HL-60 (cell line): ENCODE measurements at regions not wholly inside any gene's neighbourhood (a gene's known extent, or its start where the extent isn't known, plus 50 kb on each side); places are given as distances from the start of the nearest gene placed in this dataset.

Source experiments
- DNase-seq, 2 experiments: peaks; one replicate each; pipeline ENCODE4 v3.0.0-alpha.2; 2010 to 2020; ENCODE audit warnings: low read depth in 1 of 2, low spot score in 1 of 2
- H3K27ac ChIP-seq: fragments of 250-450 bp; sonication (Bioruptor Pico); replicated peaks from 2 replicates; pipeline ENCODE4 v1.5.1; 2020; ENCODE audit warnings: mild to moderate bottlenecking, moderate library complexity
- H3K27me3 ChIP-seq: fragments of 250-450 bp; sonication (Bioruptor Pico); 2 replicates; pipeline ENCODE4 v1.5.1; 2021; ENCODE audit warnings: mild to moderate bottlenecking, moderate library complexity; ENCODE audit not compliant: insufficient read depth, poor library complexity, severe bottlenecking
- H3K4me3 ChIP-seq: replicated peaks from 2 replicates; pipeline ENCODE4 v1.5.1; 2011; ENCODE audit warnings: mild to moderate bottlenecking, control low read depth, low read length; ENCODE audit not compliant: insufficient read depth
- CTCF ChIP-seq: IDR thresholded peaks from one replicate; pipeline ENCODE4 v1.5.1; 2011; ENCODE audit warnings: low read length, control low read depth, inconsistent platforms; ENCODE audit not compliant: insufficient read depth
- GABPA ChIP-seq: IDR thresholded peaks from 2 replicates; pipeline ENCODE4 v1.6.1; 2012; ENCODE audit warnings: low read depth
- POLR2AphosphoS5 ChIP-seq: IDR thresholded peaks from 2 replicates; pipeline ENCODE4 v1.6.1; 2012; ENCODE audit warnings: low read depth
- REST ChIP-seq: IDR thresholded peaks from 2 replicates; pipeline ENCODE4 v1.6.1; 2012; ENCODE audit warnings: low read depth; ENCODE audit not compliant: insufficient replicate concordance
- SPI1 ChIP-seq: IDR thresholded peaks from 2 replicates; pipeline ENCODE4 v1.6.1; 2012; ENCODE audit warnings: low read depth, mild to moderate bottlenecking, borderline replicate concordance

GRCh38 chr3:165451371-165452070, 255.3 kb upstream of the SLITRK3 start:
- Histone ChIP-seq H3K27ac (no peak overlapping the region), H3K4me3 (no peak overlapping the region), H3K27me3 (no peaks in the 10 kb centered on the region)
- DNase-seq = no peak
- TF ChIP-seq GABPA (no peak), SPI1 (no peak), CTCF (no peak), POLR2AphosphoS5 (no peak)

GRCh38 chr3:165446555-165446954, 250.4 kb upstream of the SLITRK3 start:
- no peak for TF ChIP-seq REST
- TF ChIP-seq POLR2AphosphoS5 = no peak
- no peak for TF ChIP-seq SPI1
- no peak for TF ChIP-seq GABPA
- no peak for TF ChIP-seq CTCF

GRCh38 chr3:165444745-165445144, 248.6 kb upstream of the SLITRK3 start:
- H3K4me3 ChIP-seq = no peak overlapping the region
- no peak for TF ChIP-seq REST
- no peak for TF ChIP-seq POLR2AphosphoS5
- no peak for TF ChIP-seq CTCF
- TF ChIP-seq GABPA = no peak
- no peak for TF ChIP-seq SPI1
- H3K27me3 ChIP-seq = no peaks in the 10 kb centered on the region
- no peak overlapping the region for H3K27ac ChIP-seq
- DNase-seq = no peak

More at GRCh38 chr3:165446555-165446954, 250.4 kb upstream of the SLITRK3 start:
- no peaks in the 10 kb centered on the region for H3K27me3 ChIP-seq
- no peak overlapping the region for H3K27ac ChIP-seq
- DNase-seq = no peak
- no peak overlapping the region for H3K4me3 ChIP-seq

- no peak for DNase-seq
- Histone ChIP-seq H3K27ac (no peak overlapping the region), H3K4me3 (no peak overlapping the region), H3K27me3 (no peaks in the 10 kb centered on the region)
- TF ChIP-seq REST (no peak), POLR2AphosphoS5 (no peak), GABPA (no peak), SPI1 (no peak), CTCF (no peak)
Measured at GRCh38 chr3:165443664-165444063, 247.5 kb upstream of the SLITRK3 start.
